ENCODE measurements at regions not wholly inside any gene's neighbourhood (a gene's known extent, or its start where the extent isn't known, plus 50 kb on each side); places are given as distances from the start of the nearest gene placed in this dataset.

- Mint-ChIP-seq H3K9me3 (no peaks in the 10 kb centered on the region), H3K36me3 (ENCODE audit: low read depth) (no peaks in the 10 kb centered on the region), H3K27ac (no peak overlapping the region), H3K27me3 (no peaks in the 10 kb centered on the region), H3K4me3 (no peak overlapping the region), H3K4me1 (no peaks in the 10 kb centered on the region)
- no peak for ATAC-seq (replicated peaks)
Measured at GRCh38 chr3:87175732-87176131, 51.4 kb upstream of the CHMP2B start.

- Mint-ChIP-seq H3K36me3 (ENCODE audit: low read depth) (no peaks in the 10 kb centered on the region), H3K9me3 (no peaks in the 10 kb centered on the region), H3K4me1 (no peaks in the 10 kb centered on the region), H3K4me3 (no peak overlapping the region), H3K27me3 (no peaks in the 10 kb centered on the region), H3K27ac (no peak overlapping the region)
- ATAC-seq (replicated peaks): no peak
Measured at GRCh38 chr3:87173776-87174175, 53.3 kb upstream of the CHMP2B start.

- peaks cover 4% of the 10 kb centered on the region for H3K27me3 Mint-ChIP-seq
- no peaks in the 10 kb centered on the region for H3K4me1 Mint-ChIP-seq
- no peak overlapping the region for H3K4me3 Mint-ChIP-seq
- no peaks in the 10 kb centered on the region for H3K36me3 Mint-ChIP-seq (ENCODE audit: low read depth)
- no peak overlapping the region for H3K27ac Mint-ChIP-seq
- no peaks in the 10 kb centered on the region for H3K9me3 Mint-ChIP-seq
- no peak for ATAC-seq (replicated peaks)
Measured at GRCh38 chr3:87173071-87173470, 54.0 kb upstream of the CHMP2B start.

DNA sequence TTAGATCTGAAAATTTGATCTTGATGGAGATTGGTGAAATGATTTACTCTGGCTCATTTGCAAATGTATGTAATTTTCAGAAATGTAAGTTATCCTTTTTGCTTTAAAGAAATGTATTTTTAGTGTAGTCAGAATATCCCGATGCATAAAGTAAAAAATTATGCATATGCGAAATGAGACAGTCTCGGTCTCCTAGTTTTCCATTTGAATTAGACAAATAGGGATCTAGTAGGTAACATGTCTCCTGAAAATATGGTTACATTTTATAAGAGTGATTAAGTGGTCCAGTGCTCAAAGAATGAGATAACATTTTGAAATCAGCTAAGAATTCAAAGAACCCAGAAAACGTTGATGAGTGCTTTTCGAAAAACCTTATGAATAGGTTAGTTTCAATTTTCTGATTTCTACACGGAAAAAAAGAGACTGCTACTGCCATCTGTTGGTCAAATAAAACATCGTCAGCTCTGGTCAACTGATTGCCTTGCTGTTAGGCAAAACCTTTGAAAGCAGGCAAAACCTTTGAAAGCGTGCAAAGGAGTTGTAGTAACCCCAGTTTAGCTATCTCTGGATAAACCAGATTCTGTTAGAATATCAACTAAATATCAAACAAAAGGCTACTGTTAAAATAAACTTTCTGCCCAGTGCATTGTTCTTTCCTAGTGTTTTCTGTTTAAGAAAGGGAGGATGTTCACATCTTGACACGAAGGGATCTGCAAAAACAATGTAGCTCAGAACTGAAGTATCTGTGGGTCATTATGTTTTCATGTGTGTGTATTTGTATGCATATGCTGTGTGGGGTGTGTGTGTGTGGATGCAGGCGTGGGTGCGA, 59.3 kb upstream of the CHMP2B start:
- Mint-ChIP-seq H3K9me3 (no peaks in the 10 kb centered on the region), H3K4me1 (no peaks in the 10 kb centered on the region), H3K27me3 (peaks cover 14% of the 10 kb centered on the region), H3K27ac (no peak overlapping the region), H3K36me3 (ENCODE audit: low read depth) (no peaks in the 10 kb centered on the region), H3K4me3 (peak overlapping the region; percentile 24)
- ATAC-seq (replicated peaks): peak; percentile 28

GRCh38 chr3:87164245-87164644, 62.9 kb upstream of the CHMP2B start:
- Mint-ChIP-seq H3K27me3 (peaks cover 14% of the 10 kb centered on the region), H3K4me3 (no peak overlapping the region), H3K36me3 (ENCODE audit: low read depth) (no peaks in the 10 kb centered on the region), H3K9me3 (no peaks in the 10 kb centered on the region), H3K27ac (no peak overlapping the region), H3K4me1 (no peaks in the 10 kb centered on the region)
- no peak for ATAC-seq (replicated peaks)

DNA sequence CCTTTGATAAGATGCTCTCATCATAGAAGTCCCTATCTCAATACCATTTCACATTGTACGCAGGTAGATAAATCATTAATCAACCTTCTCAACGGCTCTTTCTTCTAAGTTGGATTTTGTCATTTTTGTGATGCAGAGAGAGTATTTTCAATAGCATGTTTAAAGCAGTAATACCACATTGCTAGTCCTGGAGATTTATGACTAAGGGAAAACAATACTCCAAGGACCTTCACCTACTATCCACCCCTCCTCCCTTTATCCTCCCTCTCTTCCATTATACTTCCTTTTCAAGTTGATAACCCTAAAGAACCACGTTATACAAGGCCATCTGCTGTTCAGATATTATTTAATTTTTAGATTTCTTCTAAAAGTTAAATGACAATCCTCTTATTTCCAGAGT, 65.3 kb upstream of the CHMP2B start:
- peaks cover 9% of the 10 kb centered on the region for H3K27me3 Mint-ChIP-seq
- H3K27ac Mint-ChIP-seq: no peak overlapping the region
- H3K4me1 Mint-ChIP-seq: no peaks in the 10 kb centered on the region
- H3K9me3 Mint-ChIP-seq: no peaks in the 10 kb centered on the region
- no peaks in the 10 kb centered on the region for H3K36me3 Mint-ChIP-seq (ENCODE audit: low read depth)
- ATAC-seq (replicated peaks): no peak
- H3K4me3 Mint-ChIP-seq: no peak overlapping the region

DNA sequence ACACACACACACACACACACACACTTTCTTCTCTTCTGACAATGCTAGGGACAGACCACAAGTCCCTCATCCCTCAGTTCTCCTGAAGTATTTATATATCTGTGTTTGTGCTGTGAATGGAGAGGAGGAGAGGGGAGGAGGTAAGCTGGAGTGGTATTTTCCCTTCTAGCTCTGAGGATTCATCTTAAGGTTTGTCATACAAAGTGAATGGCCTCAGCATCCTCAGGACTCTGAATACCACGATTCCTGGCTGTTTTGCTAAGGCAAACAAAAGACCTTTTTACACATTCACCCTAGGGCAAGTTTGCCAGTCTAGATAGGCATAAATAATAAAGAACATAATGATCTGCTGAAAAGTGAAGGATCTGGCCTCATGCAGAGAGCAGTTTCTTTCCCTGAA, 65.7 kb upstream of the CHMP2B start:
- no peak overlapping the region for H3K4me3 Mint-ChIP-seq
- no peak for ATAC-seq (replicated peaks)
- H3K4me1 Mint-ChIP-seq: no peaks in the 10 kb centered on the region
- no peak overlapping the region for H3K27ac Mint-ChIP-seq
- H3K36me3 Mint-ChIP-seq (ENCODE audit: low read depth): no peaks in the 10 kb centered on the region
- H3K9me3 Mint-ChIP-seq: no peaks in the 10 kb centered on the region
- peaks cover 6% of the 10 kb centered on the region for H3K27me3 Mint-ChIP-seq

DNA sequence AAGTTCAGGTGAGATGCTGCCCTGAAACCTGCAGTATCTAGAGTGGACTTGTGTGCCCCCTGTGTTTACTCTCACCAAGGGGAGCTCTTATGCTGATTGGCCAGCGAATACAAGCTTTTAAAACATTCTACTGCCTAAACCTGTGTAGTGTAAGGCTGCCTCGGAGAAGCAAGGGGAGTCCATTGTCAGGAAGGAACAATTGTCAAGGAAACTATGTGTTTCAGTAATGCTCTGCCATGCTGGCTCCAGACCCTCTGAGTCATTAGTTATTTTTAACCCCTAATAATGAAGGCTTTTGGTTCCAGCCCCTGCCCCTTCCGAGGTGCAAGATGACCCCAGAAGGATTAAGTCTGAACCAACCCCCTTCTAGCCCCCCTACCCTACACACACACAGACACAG, 66.1 kb upstream of the CHMP2B start:
- H3K27ac Mint-ChIP-seq: no peak overlapping the region
- H3K4me3 Mint-ChIP-seq: no peak overlapping the region
- no peak for ATAC-seq (replicated peaks)

DNA sequence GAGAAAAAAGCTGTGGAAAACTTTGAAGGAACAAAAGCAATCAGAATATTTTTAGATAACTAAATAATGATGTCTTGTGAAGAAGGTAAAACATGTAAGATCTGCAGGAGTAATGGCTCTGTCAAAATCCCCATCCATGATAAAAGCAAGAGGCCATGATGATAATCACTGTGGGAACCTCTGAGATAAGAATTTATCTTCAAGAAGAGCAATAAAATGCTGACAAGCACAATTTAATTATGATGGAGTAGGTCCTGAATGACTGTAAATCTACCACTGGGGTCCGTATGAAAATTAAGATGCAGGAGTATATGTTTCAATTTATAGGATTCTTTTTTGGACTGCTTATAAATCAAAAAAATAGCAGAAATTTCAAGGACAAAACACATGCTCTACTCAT, 68.3 kb upstream of the CHMP2B start:
- no peaks in the 10 kb centered on the region for H3K9me3 Mint-ChIP-seq
- no peak for ATAC-seq (replicated peaks)
- H3K4me1 Mint-ChIP-seq: no peaks in the 10 kb centered on the region
- no peaks in the 10 kb centered on the region for H3K36me3 Mint-ChIP-seq (ENCODE audit: low read depth)
- no peak overlapping the region for H3K4me3 Mint-ChIP-seq
- no peak overlapping the region for H3K27ac Mint-ChIP-seq
- H3K27me3 Mint-ChIP-seq: no peaks in the 10 kb centered on the region

More for the DNA sequence above, 66.1 kb upstream of the CHMP2B start:
- Mint-ChIP-seq H3K27me3 (peaks cover 3% of the 10 kb centered on the region), H3K36me3 (ENCODE audit: low read depth) (no peaks in the 10 kb centered on the region), H3K4me1 (no peaks in the 10 kb centered on the region), H3K9me3 (no peaks in the 10 kb centered on the region)

DNA sequence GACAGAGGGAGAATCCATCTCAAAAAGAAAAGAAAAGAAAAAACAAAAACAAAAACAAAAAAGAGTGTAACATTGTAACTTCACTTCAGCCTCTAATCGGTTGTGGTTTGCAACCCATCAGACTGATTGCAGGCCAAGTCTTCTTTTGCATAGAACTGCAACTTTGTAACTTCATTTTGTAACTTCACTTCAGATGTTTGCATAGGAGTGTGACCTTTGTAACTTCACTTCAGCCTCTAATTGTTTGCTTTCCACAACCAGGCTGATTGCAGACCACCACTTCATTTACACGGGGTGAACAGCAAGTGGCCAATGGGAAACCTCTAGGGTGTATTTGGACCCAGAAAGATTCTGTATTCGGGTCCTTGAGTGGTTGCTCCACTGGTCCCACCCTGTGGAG, 79.1 kb upstream of the CHMP2B start:
- no peaks in the 10 kb centered on the region for H3K4me1 Mint-ChIP-seq
- H3K27me3 Mint-ChIP-seq: peaks cover 4% of the 10 kb centered on the region
- H3K36me3 Mint-ChIP-seq (ENCODE audit: low read depth): no peaks in the 10 kb centered on the region
- ATAC-seq (replicated peaks): no peak
- H3K4me3 Mint-ChIP-seq: no peak overlapping the region
- no peaks in the 10 kb centered on the region for H3K9me3 Mint-ChIP-seq
- no peak overlapping the region for H3K27ac Mint-ChIP-seq

GRCh38 chr3:87147562-87147961, 79.5 kb upstream of the CHMP2B start:
- Mint-ChIP-seq H3K36me3 (ENCODE audit: low read depth) (no peaks in the 10 kb centered on the region), H3K27me3 (peaks cover 4% of the 10 kb centered on the region), H3K4me1 (no peaks in the 10 kb centered on the region), H3K27ac (no peak overlapping the region), H3K9me3 (no peaks in the 10 kb centered on the region), H3K4me3 (no peak overlapping the region)
- no peak for ATAC-seq (replicated peaks)

DNA sequence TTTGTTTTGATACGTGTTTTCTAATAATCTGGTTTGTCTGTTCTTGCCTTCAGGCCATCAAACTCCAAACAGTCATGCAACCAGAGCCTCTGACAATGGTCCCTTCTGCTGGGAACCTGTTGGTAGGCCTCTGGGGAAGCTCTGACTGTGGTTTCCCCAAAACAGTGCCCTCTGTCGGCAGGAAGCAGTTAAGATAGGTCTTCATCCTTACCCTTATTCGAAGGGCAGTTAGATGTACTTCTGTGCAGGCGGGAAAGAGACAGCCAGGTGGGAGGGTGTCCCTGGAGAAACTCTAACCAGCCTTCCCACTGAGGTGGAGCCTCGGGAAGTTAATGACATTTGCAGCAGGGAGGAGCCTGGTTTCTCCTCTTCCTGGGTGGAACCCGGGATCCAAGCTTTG, 81.6 kb upstream of the CHMP2B start:
- Mint-ChIP-seq H3K27me3 (peaks cover 4% of the 10 kb centered on the region), H3K36me3 (ENCODE audit: low read depth) (no peaks in the 10 kb centered on the region), H3K9me3 (peaks cover 3% of the 10 kb centered on the region), H3K27ac (no peak overlapping the region), H3K4me1 (no peaks in the 10 kb centered on the region), H3K4me3 (no peak overlapping the region)
- no peak for ATAC-seq (replicated peaks)

DNA sequence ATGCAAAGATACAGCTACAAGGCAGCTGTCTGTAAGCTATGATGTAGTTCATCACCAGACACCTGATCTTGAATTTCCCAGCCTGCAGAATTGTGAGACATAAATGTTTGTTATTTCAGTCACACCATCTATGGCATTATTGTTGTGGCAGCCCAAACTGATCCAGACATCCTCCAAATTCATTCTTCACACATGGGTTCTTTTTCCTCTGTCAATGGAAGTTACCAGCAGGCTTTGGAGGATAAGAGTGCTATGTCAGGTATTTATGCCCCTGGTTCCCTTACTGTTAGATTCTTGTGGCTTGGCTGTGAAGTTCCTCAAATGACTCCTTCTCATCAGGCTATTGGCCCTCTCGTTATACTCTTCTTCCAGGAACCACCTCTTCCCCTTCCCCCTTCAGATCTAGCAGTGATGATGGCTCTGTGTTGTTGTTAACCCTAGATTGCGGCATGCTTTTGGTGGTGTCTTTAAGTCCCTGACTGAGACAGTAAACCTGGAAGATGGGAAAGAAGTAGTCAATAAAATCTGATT, 91.0 kb upstream of the CHMP2B start:
- ATAC-seq (replicated peaks): no peak
- Mint-ChIP-seq H3K36me3 (ENCODE audit: low read depth) (no peaks in the 10 kb centered on the region), H3K27ac (no peak overlapping the region), H3K4me3 (no peak overlapping the region), H3K9me3 (peaks cover 10% of the 10 kb centered on the region), H3K27me3 (no peaks in the 10 kb centered on the region), H3K4me1 (no peaks in the 10 kb centered on the region)

DNA sequence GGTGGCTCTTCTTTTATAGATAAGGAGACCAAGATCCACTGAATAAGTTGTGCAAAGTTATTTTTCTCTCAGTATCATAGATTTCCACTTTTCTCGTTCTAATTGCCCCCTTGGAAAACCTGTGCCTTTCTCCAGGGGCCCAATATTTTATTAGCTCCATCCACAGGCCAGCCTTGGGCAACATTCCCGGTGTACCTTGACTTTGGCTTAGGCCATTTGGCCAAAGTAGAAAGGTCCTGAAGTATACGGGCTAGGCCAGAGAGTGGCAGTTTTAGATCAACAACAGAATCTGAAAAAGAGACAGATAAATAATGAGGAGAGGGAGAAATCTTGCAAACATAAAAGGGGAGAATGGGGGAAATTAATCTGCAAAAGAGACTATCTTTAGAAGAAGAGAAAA, 91.7 kb upstream of the CHMP2B start:
- Mint-ChIP-seq H3K4me3 (no peak overlapping the region), H3K4me1 (no peaks in the 10 kb centered on the region), H3K27ac (no peak overlapping the region), H3K36me3 (ENCODE audit: low read depth) (no peaks in the 10 kb centered on the region), H3K9me3 (peaks cover 10% of the 10 kb centered on the region), H3K27me3 (no peaks in the 10 kb centered on the region)
- no peak for ATAC-seq (replicated peaks)

DNA sequence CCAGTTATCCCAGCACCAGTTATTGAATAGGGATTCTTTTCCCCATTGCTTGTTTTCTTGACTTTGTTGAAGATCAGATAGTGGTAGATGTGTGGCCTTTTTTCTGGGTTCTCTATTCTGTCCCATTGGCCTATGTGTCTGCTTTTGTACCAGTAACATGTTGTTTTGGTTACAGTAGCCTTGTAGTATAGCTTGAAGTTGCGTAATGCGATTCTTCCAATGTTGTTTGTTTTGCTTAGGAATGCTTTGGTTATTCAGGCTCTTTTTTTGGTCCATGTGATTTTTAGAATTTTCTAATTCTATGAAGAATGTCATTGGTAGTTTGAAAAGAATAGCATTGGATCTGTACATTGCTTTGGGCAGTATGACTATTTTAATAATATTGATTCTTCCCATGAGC, 94.3 kb upstream of the CHMP2B start:
- Mint-ChIP-seq H3K4me1 (no peaks in the 10 kb centered on the region), H3K4me3 (no peak overlapping the region), H3K36me3 (ENCODE audit: low read depth) (no peaks in the 10 kb centered on the region), H3K27me3 (no peaks in the 10 kb centered on the region), H3K27ac (no peak overlapping the region), H3K9me3 (no peaks in the 10 kb centered on the region)
- ATAC-seq (replicated peaks): no peak
